ENCODE measurements at regions not wholly inside any gene's neighbourhood (a gene's known extent, or its start where the extent isn't known, plus 50 kb on each side); places are given as distances from the start of the nearest gene placed in this dataset.

DNA sequence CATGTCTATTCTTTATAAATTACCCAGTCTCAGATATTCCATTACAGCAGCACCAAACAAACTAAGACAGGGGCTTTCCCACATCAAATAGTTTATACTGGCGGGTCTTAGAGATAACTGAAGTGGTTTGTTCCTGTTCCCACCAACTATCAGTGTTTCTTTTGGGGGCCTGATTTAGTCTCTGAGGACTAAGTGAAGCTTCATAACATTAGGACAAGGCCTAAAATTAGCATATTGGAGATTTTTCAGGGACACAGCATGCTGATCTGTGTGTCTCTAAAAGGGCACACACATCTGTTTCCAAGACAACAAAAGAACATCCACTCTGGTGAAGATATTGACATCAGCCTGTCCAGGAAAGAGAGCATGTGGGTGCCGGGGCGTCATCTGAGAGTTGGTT, 72.6 kb upstream of the SEMA6D start:
- no peak for DNase-seq
- Histone ChIP-seq H2AFZ (ENCODE audit: low read length) (no peak overlapping the region), H3K27me3 (replicated peaks; ENCODE audit: insufficient read depth, low read length) (no peaks in the 10 kb centered on the region), H3K4me1 (ENCODE audit: low read length) (peaks cover 10% of the 10 kb centered on the region; the same call in 1 of the 2 replicates), H3K9me3 (replicated peaks; ENCODE audit: insufficient read depth, low read length) (no peaks in the 10 kb centered on the region), H3K4me3 (ENCODE audit: low read length) (no peak overlapping the region), H3K9ac (ENCODE audit: low read length) (no peak overlapping the region), H3F3A (ENCODE audit: insufficient read depth, low read length) (no peaks in the 10 kb centered on the region), H3K4me2 (ENCODE audit: low read depth, low read length) (no peak overlapping the region), H3K9me2 (replicated peaks; ENCODE audit: insufficient read depth, low read length) (no peaks in the 10 kb centered on the region), H3K27ac (ENCODE audit: low read length) (no peak overlapping the region), H3K79me2 (ENCODE audit: low read length) (no peaks in the 10 kb centered on the region), H3K36me3 (replicated peaks; ENCODE audit: insufficient read depth, low read length) (no peaks in the 10 kb centered on the region), H4K20me1 (ENCODE audit: insufficient read depth, low read length) (no peaks in the 10 kb centered on the region)
- TF ChIP-seq, protein P1, sequence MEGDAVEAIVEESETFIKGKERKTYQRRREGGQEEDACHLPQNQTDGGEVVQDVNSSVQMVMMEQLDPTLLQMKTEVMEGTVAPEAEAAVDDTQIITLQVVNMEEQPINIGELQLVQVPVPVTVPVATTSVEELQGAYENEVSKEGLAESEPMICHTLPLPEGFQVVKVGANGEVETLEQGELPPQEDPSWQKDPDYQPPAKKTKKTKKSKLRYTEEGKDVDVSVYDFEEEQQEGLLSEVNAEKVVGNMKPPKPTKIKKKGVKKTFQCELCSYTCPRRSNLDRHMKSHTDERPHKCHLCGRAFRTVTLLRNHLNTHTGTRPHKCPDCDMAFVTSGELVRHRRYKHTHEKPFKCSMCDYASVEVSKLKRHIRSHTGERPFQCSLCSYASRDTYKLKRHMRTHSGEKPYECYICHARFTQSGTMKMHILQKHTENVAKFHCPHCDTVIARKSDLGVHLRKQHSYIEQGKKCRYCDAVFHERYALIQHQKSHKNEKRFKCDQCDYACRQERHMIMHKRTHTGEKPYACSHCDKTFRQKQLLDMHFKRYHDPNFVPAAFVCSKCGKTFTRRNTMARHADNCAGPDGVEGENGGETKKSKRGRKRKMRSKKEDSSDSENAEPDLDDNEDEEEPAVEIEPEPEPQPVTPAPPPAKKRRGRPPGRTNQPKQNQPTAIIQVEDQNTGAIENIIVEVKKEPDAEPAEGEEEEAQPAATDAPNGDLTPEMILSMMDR (IDR thresholded peaks at IDR 0.05; ENCODE audit: low read length), result no peak
- TF ChIP-seq EZH2phosphoT487 (IDR thresholded peaks at IDR 0.05; ENCODE audit: low read length) (no peak), EZH2 (optimal IDR thresholded peaks at IDR 0.05; ENCODE audit: low read depth, low read length) (no peak)

DNA sequence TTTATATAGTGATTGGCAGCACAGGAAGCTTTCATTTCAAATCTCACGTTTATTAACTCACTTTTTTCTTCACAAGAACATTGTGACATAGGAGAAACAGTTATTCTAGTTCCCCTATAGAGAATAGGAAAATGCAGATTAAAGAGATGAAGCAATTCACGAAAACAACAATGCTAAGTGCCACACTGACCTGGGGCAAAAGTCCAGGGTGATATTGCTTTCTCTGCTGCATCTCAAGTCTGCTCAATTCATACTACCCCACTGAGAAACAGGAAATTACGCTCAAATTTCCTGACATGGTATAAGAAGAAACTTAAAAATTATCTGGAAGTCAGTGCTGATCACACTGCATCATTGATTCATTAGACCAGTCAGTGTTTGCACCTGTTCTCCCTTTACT, 66.7 kb upstream of the SEMA6D start:
- Histone ChIP-seq H3K27ac (ENCODE audit: low read length) (no peak overlapping the region), H3K4me2 (ENCODE audit: low read depth, low read length) (no peak overlapping the region), H3K9me3 (replicated peaks; ENCODE audit: insufficient read depth, low read length) (no peaks in the 10 kb centered on the region), H3K36me3 (replicated peaks; ENCODE audit: insufficient read depth, low read length) (no peaks in the 10 kb centered on the region), H3K9me2 (replicated peaks; ENCODE audit: insufficient read depth, low read length) (no peaks in the 10 kb centered on the region), H3K4me1 (ENCODE audit: low read length) (peaks cover 10% of the 10 kb centered on the region; the same call in 1 of the 2 replicates), H3F3A (ENCODE audit: insufficient read depth, low read length) (no peaks in the 10 kb centered on the region), H3K4me3 (ENCODE audit: low read length) (no peak overlapping the region), H4K20me1 (ENCODE audit: insufficient read depth, low read length) (no peaks in the 10 kb centered on the region), H3K79me2 (ENCODE audit: low read length) (no peaks in the 10 kb centered on the region), H3K27me3 (replicated peaks; ENCODE audit: insufficient read depth, low read length) (no peaks in the 10 kb centered on the region), H2AFZ (ENCODE audit: low read length) (no peak overlapping the region), H3K9ac (ENCODE audit: low read length) (no peak overlapping the region)
- TF ChIP-seq EZH2phosphoT487 (IDR thresholded peaks at IDR 0.05; ENCODE audit: low read length) (no peak), EZH2 (optimal IDR thresholded peaks at IDR 0.05; ENCODE audit: low read depth, low read length) (no peak)
- TF ChIP-seq, protein P1 (IDR thresholded peaks at IDR 0.05; ENCODE audit: low read length), result no peak
- no peak for DNase-seq

DNA sequence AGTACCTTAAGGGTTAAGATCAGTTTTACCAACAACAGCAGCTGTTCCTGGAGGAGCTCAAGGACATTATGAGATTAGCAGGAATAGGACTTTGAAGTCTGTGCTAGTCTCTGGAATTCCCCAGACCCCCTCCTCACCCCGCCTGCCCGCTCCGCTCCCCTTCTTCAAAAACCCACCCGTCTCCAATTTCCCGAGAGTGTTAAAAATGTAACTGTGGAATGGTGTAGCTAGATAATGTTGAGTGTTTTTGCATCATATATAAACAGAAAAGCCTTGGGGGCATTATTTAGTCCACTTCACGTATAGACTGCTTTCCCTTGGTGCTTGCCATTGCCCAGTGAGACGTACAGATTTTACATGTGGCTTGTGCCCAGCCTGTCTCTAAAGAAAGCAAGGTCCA, 65.0 kb upstream of the SEMA6D start:
- TF ChIP-seq EZH2 (optimal IDR thresholded peaks at IDR 0.05; ENCODE audit: low read depth, low read length) (no peak), EZH2phosphoT487 (IDR thresholded peaks at IDR 0.05; ENCODE audit: low read length) (no peak)
- TF ChIP-seq, protein P1 (IDR thresholded peaks at IDR 0.05; ENCODE audit: low read length), result no peak
- no peaks in the 10 kb centered on the region for H3K79me2 ChIP-seq (ENCODE audit: low read length)
- H3K4me2 ChIP-seq (ENCODE audit: low read depth, low read length), result no peak overlapping the region
- H3K4me1 ChIP-seq (ENCODE audit: low read length), result peaks cover under 1% of the 10 kb centered on the region; the same call in 1 of the 2 replicates
- no peak overlapping the region for H3K27ac ChIP-seq (ENCODE audit: low read length)
- no peaks in the 10 kb centered on the region for H3K9me2 ChIP-seq (replicated peaks; ENCODE audit: insufficient read depth, low read length)
- H3K36me3 ChIP-seq (replicated peaks; ENCODE audit: insufficient read depth, low read length), result no peaks in the 10 kb centered on the region
- no peaks in the 10 kb centered on the region for H3K27me3 ChIP-seq (replicated peaks; ENCODE audit: insufficient read depth, low read length)
- H2AFZ ChIP-seq (ENCODE audit: low read length), result no peak overlapping the region
- DNase-seq, result no peak
- no peak overlapping the region for H3K4me3 ChIP-seq (ENCODE audit: low read length)
- H3K9me3 ChIP-seq (replicated peaks; ENCODE audit: insufficient read depth, low read length), result no peaks in the 10 kb centered on the region
- H3F3A ChIP-seq (ENCODE audit: insufficient read depth, low read length), result no peaks in the 10 kb centered on the region
- no peak overlapping the region for H3K9ac ChIP-seq (ENCODE audit: low read length)
- no peaks in the 10 kb centered on the region for H4K20me1 ChIP-seq (ENCODE audit: insufficient read depth, low read length)

All from MM.1S (cell line).